ENCODE measurements at regions not wholly inside any gene's neighbourhood (a gene's known extent, or its start where the extent isn't known, plus 50 kb on each side); places are given as distances from the start of the nearest gene placed in this dataset.

DNA sequence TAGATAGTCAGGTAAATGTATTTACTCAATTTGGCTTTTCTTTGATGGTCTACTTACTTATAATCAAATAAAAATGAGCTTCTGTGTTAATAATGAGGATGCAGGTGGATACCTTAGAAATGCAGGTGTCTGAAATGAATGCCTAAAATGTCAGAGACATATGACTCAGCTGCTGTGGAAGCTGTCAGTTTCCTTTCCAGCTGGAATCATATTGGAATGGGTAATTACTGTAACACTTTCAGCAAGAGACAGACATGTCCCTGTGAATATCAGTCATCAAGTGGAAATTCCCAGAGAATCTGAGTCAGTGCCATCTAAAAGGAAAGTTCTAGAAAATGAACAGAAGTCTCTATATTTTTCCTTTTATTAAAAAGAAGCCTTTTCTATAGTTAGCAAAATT, 783.0 kb upstream of the AADAT start:
- Mint-ChIP-seq H3K4me3 (ENCODE audit: unreplicated experiment) (no peak overlapping the region), H3K4me1 (ENCODE audit: low read depth, unreplicated experiment) (no peaks in the 10 kb centered on the region), H3K27me3 (ENCODE audit: unreplicated experiment) (peaks cover 1% of the 10 kb centered on the region), H3K27ac (ENCODE audit: unreplicated experiment) (no peak overlapping the region), H3K9me3 (ENCODE audit: unreplicated experiment) (peaks cover 1% of the 10 kb centered on the region), H3K36me3 (ENCODE audit: unreplicated experiment) (no peaks in the 10 kb centered on the region)
- no peak for DNase-seq
- TF ChIP-seq, protein P1, sequence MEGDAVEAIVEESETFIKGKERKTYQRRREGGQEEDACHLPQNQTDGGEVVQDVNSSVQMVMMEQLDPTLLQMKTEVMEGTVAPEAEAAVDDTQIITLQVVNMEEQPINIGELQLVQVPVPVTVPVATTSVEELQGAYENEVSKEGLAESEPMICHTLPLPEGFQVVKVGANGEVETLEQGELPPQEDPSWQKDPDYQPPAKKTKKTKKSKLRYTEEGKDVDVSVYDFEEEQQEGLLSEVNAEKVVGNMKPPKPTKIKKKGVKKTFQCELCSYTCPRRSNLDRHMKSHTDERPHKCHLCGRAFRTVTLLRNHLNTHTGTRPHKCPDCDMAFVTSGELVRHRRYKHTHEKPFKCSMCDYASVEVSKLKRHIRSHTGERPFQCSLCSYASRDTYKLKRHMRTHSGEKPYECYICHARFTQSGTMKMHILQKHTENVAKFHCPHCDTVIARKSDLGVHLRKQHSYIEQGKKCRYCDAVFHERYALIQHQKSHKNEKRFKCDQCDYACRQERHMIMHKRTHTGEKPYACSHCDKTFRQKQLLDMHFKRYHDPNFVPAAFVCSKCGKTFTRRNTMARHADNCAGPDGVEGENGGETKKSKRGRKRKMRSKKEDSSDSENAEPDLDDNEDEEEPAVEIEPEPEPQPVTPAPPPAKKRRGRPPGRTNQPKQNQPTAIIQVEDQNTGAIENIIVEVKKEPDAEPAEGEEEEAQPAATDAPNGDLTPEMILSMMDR (IDR thresholded peaks at IDR 0.05; ENCODE audit: partially characterized antibody, unreplicated experiment): no peak

DNA sequence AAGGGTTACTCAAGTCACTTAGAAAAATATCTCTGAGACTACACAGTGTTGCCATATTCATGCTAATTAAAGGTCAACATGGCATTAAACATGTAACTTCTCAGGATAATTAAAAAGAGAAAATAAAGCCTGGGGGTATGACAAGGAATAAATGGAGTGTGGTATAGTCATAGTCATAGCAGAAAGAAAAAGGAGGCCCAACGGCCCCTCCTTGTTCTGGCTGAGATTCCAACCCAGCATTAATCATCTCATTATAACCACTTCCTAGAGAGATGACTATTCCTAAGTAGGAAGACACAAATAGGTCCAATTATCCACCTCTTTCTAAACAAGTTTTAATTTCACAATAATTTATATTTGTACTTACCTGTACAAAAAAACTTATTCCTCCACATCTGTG, 778.4 kb upstream of the AADAT start:
- Mint-ChIP-seq H3K4me3 (ENCODE audit: unreplicated experiment) (no peak overlapping the region), H3K27ac (ENCODE audit: unreplicated experiment) (no peak overlapping the region), H3K36me3 (ENCODE audit: unreplicated experiment) (no peaks in the 10 kb centered on the region), H3K27me3 (ENCODE audit: unreplicated experiment) (peaks cover 1% of the 10 kb centered on the region), H3K9me3 (ENCODE audit: unreplicated experiment) (peaks cover 1% of the 10 kb centered on the region), H3K4me1 (ENCODE audit: low read depth, unreplicated experiment) (no peaks in the 10 kb centered on the region)
- TF ChIP-seq, protein P1 (IDR thresholded peaks at IDR 0.05; ENCODE audit: partially characterized antibody, unreplicated experiment): no peak
- no peak for DNase-seq

DNA sequence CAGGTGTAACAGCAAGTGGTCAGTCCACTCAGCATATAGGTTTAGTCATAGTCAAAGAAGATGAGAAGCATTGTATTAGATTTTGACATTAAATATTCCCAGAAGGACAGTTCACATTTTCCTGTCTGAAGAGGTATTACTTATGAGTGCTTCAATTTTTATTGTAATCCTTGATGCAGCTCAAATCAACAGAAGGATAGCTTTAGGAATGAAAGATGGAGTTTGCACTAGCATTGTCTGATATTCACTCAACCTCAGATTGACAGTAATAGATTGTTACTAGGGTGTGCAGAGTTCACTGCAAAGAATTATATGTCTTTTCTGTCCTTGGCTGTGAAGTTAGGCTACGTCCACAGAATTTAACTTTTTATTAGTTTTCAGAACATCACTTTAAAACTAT, 764.3 kb upstream of the AADAT start:
- Mint-ChIP-seq H3K27me3 (ENCODE audit: unreplicated experiment) (peaks cover 2% of the 10 kb centered on the region), H3K36me3 (ENCODE audit: unreplicated experiment) (no peaks in the 10 kb centered on the region)
- TF ChIP-seq, protein P1 (IDR thresholded peaks at IDR 0.05; ENCODE audit: partially characterized antibody, unreplicated experiment): no peak

DNA sequence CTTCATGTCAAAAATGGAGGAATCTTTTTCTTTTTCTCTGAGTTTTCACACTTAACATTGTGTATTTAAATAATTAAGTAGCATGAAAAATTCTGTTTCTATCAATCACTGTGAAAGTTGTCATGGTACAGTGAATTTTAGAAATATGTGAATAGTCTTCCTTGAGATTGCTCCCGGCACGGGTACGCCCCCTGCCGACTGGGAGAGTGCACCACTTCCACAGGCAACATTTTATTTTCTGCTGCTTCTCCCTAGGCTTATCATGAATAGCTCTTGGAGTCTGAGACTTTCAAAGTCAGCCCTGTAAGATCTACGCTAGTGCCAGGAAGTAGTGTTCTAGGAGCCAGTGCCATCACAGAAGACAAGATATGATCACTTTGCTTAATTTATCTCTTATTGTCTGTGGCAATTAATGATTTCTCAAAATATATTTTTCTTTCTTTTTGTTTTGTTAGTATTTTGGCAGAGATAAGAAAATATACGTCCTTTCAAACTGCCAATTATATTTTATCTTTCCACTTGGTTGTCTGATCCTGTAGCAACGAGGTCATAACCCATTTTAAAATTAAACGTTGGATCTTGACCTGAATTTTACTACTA, 763.8 kb upstream of the AADAT start:
- no peaks in the 10 kb centered on the region for H3K9me3 Mint-ChIP-seq (ENCODE audit: unreplicated experiment)
- no peaks in the 10 kb centered on the region for H3K36me3 Mint-ChIP-seq (ENCODE audit: unreplicated experiment)
- H3K4me1 Mint-ChIP-seq (ENCODE audit: low read depth, unreplicated experiment): no peaks in the 10 kb centered on the region

More for the DNA sequence above, 764.3 kb upstream of the AADAT start:
- no peak overlapping the region for H3K4me3 Mint-ChIP-seq (ENCODE audit: unreplicated experiment)
- no peak for DNase-seq
- no peaks in the 10 kb centered on the region for H3K4me1 Mint-ChIP-seq (ENCODE audit: low read depth, unreplicated experiment)
- no peaks in the 10 kb centered on the region for H3K9me3 Mint-ChIP-seq (ENCODE audit: unreplicated experiment)
- no peak overlapping the region for H3K27ac Mint-ChIP-seq (ENCODE audit: unreplicated experiment)

DNA sequence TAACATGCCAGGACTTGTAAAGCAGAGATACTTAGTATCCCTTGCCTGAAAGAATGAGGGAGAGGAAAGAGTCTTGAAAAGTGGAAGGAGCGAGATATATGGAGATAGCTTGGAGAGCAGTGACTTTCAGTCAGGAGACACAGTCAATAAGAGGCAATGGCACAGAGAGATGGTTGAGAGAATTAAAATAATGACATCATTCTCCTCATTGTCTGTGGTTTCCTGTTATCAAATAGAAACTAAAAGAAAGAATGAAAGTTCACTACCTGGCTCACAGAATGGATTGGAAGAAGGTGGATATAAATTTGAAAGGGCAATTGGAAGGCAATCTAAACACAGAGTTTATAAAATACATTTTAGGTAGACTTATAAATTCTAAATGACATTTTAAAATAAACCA, 760.2 kb upstream of the AADAT start:
- Mint-ChIP-seq H3K27ac (ENCODE audit: unreplicated experiment) (no peak overlapping the region), H3K4me3 (ENCODE audit: unreplicated experiment) (no peak overlapping the region), H3K9me3 (ENCODE audit: unreplicated experiment) (no peaks in the 10 kb centered on the region), H3K27me3 (ENCODE audit: unreplicated experiment) (peaks cover 2% of the 10 kb centered on the region), H3K36me3 (ENCODE audit: unreplicated experiment) (no peaks in the 10 kb centered on the region), H3K4me1 (ENCODE audit: low read depth, unreplicated experiment) (no peaks in the 10 kb centered on the region)
- TF ChIP-seq, protein P1 (IDR thresholded peaks at IDR 0.05; ENCODE audit: partially characterized antibody, unreplicated experiment): no peak
- DNase-seq: no peak

More for the DNA sequence above, 763.8 kb upstream of the AADAT start:
- DNase-seq: peak; percentile 78
- peaks cover 2% of the 10 kb centered on the region for H3K27me3 Mint-ChIP-seq (ENCODE audit: unreplicated experiment)
- TF ChIP-seq, protein P1 (IDR thresholded peaks at IDR 0.05; ENCODE audit: partially characterized antibody, unreplicated experiment): peak; percentile 95
- no peak overlapping the region for H3K4me3 Mint-ChIP-seq (ENCODE audit: unreplicated experiment)
- no peak overlapping the region for H3K27ac Mint-ChIP-seq (ENCODE audit: unreplicated experiment)
